A204.1 (cell line): ENCODE measurements at regions not wholly inside any gene's neighbourhood (a gene's known extent, or its start where the extent isn't known, plus 50 kb on each side); places are given as distances from the start of the nearest gene placed in this dataset.

ENCODE experiments used
- FAIRE-seq: peaks from 2 replicates; lab custom pipeline; 2012; peaks lifted over from hg19 to GRCh38; lab: Jason Lieb, UNC

GRCh38 chr6:26312501-26313397 is 52.2 kb upstream of the BTN3A2 start:
- peak; percentile 86 for FAIRE-seq
